PFSK-1 (cell line): ENCODE measurements at regions not wholly inside any gene's neighbourhood (a gene's known extent, or its start where the extent isn't known, plus 50 kb on each side); places are given as distances from the start of the nearest gene placed in this dataset.

Experiments
- FOXP2 ChIP-seq: optimal IDR thresholded peaks from 2 replicates; pipeline ENCODE3; 2011; ENCODE audit warnings: borderline replicate concordance, control low read depth, inconsistent platforms; ENCODE audit not compliant: insufficient read depth; ENCODE audit errors: extremely low read length, extremely low read depth
- POLR2AphosphoS5 ChIP-seq: IDR thresholded peaks from 2 replicates; pipeline ENCODE4 v1.6.1; 2012; ENCODE audit warnings: low read depth, mild to moderate bottlenecking, control low read depth, low read length, moderate library complexity
- SIN3A ChIP-seq: IDR thresholded peaks from 2 replicates; pipeline ENCODE4 v1.6.1; 2012; ENCODE audit warnings: mild to moderate bottlenecking, low read length, moderate library complexity, borderline replicate concordance; ENCODE audit not compliant: insufficient read depth
- TAF1 ChIP-seq: IDR thresholded peaks from 2 replicates; pipeline ENCODE4 v1.6.1; 2012; ENCODE audit warnings: low read length, control low read depth, borderline replicate concordance; ENCODE audit not compliant: insufficient read depth
- TF ChIP-seq, protein P1 (sequence below), 2 experiments: IDR thresholded peaks; 2 replicates each; pipeline versions ENCODE4 v1.6.1 to v1.8.0; 2011 to 2012; ENCODE audit warnings: low read depth in 2 of 2, low read length in 2 of 2, control low read depth in 1 of 2, inconsistent platforms in 1 of 2, mild to moderate bottlenecking in 1 of 2, moderate library complexity in 1 of 2; ENCODE audit not compliant: insufficient read depth in 1 of 2

DNA sequence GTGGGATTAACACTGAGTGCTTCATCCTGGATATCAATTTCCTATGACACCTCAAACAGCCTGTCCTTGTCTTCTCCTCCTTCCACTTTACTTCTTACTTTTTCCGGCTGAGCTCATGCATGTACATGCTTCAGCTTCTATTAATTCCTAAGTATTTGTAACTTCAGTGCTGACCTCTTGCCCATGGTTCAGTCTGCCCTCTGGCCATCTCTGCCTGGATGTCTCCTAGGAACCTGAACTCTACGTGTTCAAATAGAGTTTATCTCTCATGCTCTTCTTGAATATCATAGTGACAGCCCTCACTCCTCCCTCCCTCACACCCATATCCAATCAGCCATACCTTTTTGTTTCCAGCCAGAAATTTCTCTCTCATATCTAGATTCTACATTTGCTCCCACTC lies 141.6 kb downstream of the ATP23 start:
- TF ChIP-seq SIN3A: no peak
- TF ChIP-seq TAF1: no peak
- TF ChIP-seq, protein P1, sequence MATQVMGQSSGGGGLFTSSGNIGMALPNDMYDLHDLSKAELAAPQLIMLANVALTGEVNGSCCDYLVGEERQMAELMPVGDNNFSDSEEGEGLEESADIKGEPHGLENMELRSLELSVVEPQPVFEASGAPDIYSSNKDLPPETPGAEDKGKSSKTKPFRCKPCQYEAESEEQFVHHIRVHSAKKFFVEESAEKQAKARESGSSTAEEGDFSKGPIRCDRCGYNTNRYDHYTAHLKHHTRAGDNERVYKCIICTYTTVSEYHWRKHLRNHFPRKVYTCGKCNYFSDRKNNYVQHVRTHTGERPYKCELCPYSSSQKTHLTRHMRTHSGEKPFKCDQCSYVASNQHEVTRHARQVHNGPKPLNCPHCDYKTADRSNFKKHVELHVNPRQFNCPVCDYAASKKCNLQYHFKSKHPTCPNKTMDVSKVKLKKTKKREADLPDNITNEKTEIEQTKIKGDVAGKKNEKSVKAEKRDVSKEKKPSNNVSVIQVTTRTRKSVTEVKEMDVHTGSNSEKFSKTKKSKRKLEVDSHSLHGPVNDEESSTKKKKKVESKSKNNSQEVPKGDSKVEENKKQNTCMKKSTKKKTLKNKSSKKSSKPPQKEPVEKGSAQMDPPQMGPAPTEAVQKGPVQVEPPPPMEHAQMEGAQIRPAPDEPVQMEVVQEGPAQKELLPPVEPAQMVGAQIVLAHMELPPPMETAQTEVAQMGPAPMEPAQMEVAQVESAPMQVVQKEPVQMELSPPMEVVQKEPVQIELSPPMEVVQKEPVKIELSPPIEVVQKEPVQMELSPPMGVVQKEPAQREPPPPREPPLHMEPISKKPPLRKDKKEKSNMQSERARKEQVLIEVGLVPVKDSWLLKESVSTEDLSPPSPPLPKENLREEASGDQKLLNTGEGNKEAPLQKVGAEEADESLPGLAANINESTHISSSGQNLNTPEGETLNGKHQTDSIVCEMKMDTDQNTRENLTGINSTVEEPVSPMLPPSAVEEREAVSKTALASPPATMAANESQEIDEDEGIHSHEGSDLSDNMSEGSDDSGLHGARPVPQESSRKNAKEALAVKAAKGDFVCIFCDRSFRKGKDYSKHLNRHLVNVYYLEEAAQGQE (IDR thresholded peaks at IDR 0.05; ENCODE audit: insufficient read depth in 1 of 2, low read depth in 2 of 2, low read length in 2 of 2): no peak
- TF ChIP-seq FOXP2: no peak
- TF ChIP-seq POLR2AphosphoS5: no peak

DNA sequence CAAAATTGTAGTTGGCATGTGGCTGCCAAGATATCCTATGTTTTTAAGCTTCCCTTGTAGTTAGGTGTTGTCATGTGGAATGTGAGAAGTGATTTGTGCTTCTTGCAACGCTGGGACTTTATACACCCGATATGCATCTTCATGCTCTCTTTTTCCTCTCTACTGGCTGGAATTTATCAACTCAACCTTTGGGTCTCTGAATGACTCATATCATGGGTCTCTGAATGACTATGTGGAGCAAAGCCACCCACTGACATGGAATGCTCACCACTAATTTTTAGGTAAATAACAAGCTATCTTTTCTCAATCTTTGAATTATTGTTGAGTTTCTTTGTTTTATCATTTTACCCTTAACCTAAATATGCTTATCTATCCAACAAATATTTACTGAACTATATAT lies 144.6 kb downstream of the ATP23 start:
- TF ChIP-seq TAF1 (no peak), POLR2AphosphoS5 (no peak), FOXP2 (no peak), SIN3A (no peak)
- TF ChIP-seq, protein P1 (IDR thresholded peaks at IDR 0.05; ENCODE audit: insufficient read depth in 1 of 2, low read depth in 2 of 2, low read length in 2 of 2): no peak

DNA sequence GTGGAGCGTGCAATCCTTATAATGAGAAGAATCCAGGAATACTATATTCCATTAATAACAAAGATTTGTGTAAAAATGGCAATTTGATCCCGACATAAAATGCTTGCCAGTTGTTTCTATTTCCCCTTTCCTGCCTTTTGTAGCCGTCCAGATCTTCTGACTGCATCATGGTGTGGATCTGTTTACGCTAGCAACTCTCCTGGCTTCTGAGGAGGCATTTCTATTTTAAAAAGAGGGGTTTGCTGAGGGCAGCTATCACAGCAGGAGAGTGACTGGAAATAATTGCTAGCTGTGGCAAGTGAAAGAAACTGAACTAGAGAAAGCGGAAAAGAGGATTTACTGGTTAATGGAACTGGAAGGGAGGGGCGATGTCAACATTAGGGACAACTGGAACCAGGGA lies 145.6 kb downstream of the ATP23 start:
- no peak for TF ChIP-seq FOXP2
- TF ChIP-seq, protein P1 (IDR thresholded peaks at IDR 0.05; ENCODE audit: insufficient read depth in 1 of 2, low read depth in 2 of 2, low read length in 2 of 2): no peak
- no peak for TF ChIP-seq TAF1
- no peak for TF ChIP-seq SIN3A
- no peak for TF ChIP-seq POLR2AphosphoS5

DNA sequence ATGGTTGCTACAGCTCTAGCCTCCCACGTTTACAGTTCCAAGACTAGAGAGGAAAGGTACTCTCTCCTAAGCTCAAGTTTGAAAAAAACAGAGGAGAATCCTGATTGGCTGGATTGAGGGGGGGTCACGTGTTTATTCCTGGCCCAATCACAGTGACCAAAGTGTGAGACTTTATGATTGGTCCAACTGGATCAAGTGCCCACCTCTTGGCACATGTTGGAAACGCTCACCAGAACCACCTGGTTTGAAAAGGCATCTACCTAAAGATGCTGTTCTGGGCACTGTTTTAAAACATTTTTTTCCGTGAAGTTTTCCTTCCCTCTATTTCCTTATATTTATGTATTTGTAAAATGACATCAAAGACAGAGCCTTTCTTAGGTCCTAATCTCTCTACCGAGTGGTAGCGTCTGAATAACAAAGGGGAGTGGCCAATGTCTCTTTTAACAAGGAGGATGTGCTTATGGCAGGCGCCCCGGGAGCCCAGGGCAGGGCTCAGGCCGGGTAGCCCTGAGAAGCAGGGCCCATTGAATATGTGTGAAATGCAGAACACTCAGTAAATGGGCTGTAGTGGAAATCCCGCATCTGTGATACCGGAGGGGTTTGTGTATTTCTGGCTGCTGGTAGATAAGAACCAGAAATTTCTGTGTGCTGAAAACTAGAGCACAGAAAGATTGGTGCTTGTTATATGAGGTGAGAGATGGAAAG lies 146.2 kb downstream of the ATP23 start:
- TF ChIP-seq SIN3A (no peak), POLR2AphosphoS5 (no peak), TAF1 (no peak), FOXP2 (no peak)
- TF ChIP-seq, protein P1 (IDR thresholded peaks at IDR 0.05; ENCODE audit: insufficient read depth in 1 of 2, low read depth in 2 of 2, low read length in 2 of 2): no peak

DNA sequence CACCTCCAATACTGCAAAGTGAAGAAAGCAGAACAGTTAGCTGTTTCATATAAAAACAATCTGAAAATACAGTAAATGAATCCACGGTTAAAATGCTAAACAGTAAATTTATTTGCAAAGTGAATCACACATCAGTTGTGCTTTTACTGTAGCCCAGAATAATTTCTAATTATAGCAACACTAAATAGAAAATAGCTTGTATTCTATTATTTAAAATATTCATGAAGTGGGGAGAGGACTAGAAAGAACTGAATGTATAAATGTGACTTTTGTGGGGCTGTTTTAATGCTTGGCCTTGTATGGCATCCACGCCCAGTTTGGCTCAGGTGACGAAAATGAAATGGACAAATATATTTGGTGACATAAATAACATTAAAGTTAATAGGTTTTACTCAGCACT lies 148.2 kb downstream of the ATP23 start:
- TF ChIP-seq, protein P1 (IDR thresholded peaks at IDR 0.05; ENCODE audit: insufficient read depth in 1 of 2, low read depth in 2 of 2, low read length in 2 of 2): no peak
- TF ChIP-seq TAF1: no peak
- no peak for TF ChIP-seq SIN3A
- TF ChIP-seq FOXP2: no peak
- TF ChIP-seq POLR2AphosphoS5: no peak
